GM21723 (cell line): ENCODE measurements at regions not wholly inside any gene's neighbourhood (a gene's known extent, or its start where the extent isn't known, plus 50 kb on each side); places are given as distances from the start of the nearest gene placed in this dataset.
"Not testable (repeated sequence)": the region's sequence is repeated elsewhere in the genome, so short reads cannot be mapped to it uniquely, and the experiment has no call there.

Source experiments
- ATAC-seq: cut with Tn5 transposase; IDR thresholded peaks from one replicate; pipeline ENCODE4 v1.9.1; 2021; ENCODE audit warnings: mild to moderate bottlenecking, moderate library complexity; ENCODE audit not compliant: unreplicated experiment

DNA sequence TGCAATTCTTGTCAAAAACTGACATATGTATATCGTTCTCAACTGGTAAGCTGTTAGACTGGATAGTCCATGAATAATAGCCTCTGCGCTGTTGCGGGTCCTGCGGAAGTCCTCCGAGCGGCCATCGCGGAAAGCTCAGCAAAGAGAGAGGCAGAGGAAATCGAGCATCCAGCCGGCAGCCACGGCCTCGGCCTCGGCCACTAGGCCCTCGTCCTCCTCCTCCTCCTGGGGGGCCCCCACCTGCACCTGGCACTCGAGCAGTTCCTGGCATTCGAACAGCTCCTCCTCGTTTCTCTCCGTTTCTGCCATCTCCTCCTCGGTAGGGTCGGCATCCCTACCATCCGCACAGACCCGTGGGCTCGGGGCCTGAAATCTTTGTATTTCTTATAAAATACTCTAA is 111.2 kb upstream of the CYLC1 start:
- ATAC-seq = not testable (repeated sequence)

DNA sequence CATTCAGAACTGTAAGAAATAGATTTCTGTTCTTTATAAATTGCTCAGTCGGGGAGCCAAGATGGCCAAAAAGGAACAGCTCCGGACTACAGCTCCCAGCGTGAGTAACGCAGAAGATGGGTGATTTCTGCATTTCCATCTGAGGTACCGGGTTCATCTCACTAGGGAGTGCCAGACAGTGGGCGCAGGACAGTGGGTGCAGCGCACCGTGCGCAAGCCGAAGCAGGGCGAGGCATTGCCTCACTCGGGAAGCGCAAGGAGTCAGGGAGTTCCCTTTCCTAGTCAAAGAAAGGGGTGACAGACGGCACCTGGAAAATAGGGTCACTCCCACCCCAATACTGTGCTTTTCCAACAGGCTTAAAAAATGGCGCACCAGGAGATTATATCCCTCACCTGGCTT is 110.5 kb upstream of the CYLC1 start:
- not testable (repeated sequence) for ATAC-seq

DNA sequence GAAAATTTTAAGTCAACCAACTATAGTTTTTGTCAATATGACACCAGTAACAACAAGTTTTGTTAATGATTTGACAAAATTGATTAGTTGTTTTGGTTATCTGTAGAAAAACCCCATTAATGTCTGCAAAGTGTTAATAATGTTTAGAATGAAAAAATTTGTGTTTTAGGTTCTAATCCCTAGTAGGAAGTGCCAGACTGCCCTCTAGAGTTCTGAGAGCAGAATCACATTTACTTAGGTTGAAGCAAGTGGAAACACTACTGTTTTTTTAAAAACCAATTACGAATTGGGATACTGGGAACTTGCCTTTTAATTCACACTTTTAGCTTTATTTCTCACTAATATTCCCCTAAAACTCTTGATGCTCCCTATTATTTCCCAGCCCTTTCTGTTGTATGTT is 101.1 kb upstream of the CYLC1 start:
- peak; percentile 57 for ATAC-seq

DNA sequence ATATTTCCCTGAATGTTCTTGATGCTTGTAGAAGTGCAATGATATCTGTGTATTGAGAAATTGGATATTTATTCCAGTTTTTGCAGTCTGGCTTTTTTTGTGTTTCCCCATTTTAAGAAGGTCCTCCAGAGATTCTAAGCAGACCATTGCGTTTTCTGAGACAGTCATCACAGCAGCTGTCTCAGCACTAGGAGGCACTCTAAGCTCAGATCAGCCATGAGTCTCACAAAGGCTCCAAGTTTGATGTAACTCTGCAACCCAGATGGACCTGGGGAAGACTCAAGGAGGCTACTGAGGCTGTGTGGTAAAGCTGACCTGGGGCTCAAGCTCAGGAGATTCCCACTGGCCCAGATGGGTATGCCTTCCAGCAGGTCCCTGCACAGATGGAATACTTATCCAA is 89.3 kb upstream of the CYLC1 start:
- no peak for ATAC-seq
